HepG2 (cell line): ENCODE measurements at regions not wholly inside any gene's neighbourhood (a gene's known extent, or its start where the extent isn't known, plus 50 kb on each side); places are given as distances from the start of the nearest gene placed in this dataset.

Experiments used
- ATAC-seq: fragments of 200-7000 bp; cut with Tn5 transposase; 3 replicates; pipeline ENCODE4 v1.9.1; 2020; ENCODE audit warnings: mild to moderate bottlenecking, moderate library complexity
- BruUV-seq: library from RNA; stranded (reverse); fragments of 400-500 nt; replicated peaks from 2 replicates; lab custom pipeline; 2021; lab: Mats Ljungman, UMichigan
- CTCF ChIA-PET: fragments of 300-600 bp; formaldehyde crosslinking; extraction: SDS; loops from one replicate; lab custom pipeline; 2021; ENCODE audit warnings: low total read pairs, inconsistent platforms, low intra/inter-chr PET ratio; lab: Yijun Ruan, JAX
- POLR2A ChIA-PET: fragments of 350-600 bp; sonication (Branson Sonifier 250); formaldehyde crosslinking; loops from one replicate; lab custom pipeline; 2020; ENCODE audit warnings: antibody characterized with exemption, inconsistent platforms; lab: Yijun Ruan, JAX
- DNase-seq: peaks from one replicate; pipeline ENCODE4 v3.0.0-alpha.2; 2015; ENCODE audit warnings: low spot score
- FAIRE-seq: peaks from 3 replicates; lab custom pipeline; 2011; peaks lifted over from hg19 to GRCh38; lab: Jason Lieb, UNC
- H2AFZ ChIP-seq: one replicate; pipeline ENCODE4 v1.6.1; 2011; ENCODE audit warnings: low read length, inconsistent platforms
- H3K27ac ChIP-seq: fragments of 300-600 bp; 3 replicates; pipeline ENCODE4 v1.8.0; 2011; ENCODE audit warnings: mixed run types, mild to moderate bottlenecking, mixed read lengths, low read length, inconsistent platforms; ENCODE audit not compliant: insufficient read depth; ENCODE audit errors: extremely low read length
- H3K27me3 ChIP-seq, 2 experiments: fragments of 200-600 bp in 1 of 2; 2 replicates in 1 of 2; 3 replicates in 1 of 2; pipeline versions ENCODE4 v1.6.0 to v1.8.0; 2011; ENCODE audit warnings: low read length in 2 of 2, mild to moderate bottlenecking in 2 of 2, moderate library complexity in 2 of 2, inconsistent platforms in 1 of 2; ENCODE audit not compliant: insufficient read depth in 2 of 2, control insufficient read depth in 1 of 2
- H3K36me3 ChIP-seq, 2 experiments: fragments of 200-600 bp in 1 of 2; replicated peaks in 1 of 2; 2 replicates in 1 of 2; 3 replicates in 1 of 2; pipeline versions ENCODE4 v1.5.1 to v1.8.0; 2011; ENCODE audit warnings: low read length in 2 of 2, inconsistent platforms in 1 of 2; ENCODE audit not compliant: insufficient read depth in 2 of 2, control insufficient read depth in 1 of 2
- H3K4me1 ChIP-seq: 2 replicates; pipeline ENCODE4 v1.5.1; 2012; ENCODE audit warnings: low read length, inconsistent platforms; ENCODE audit not compliant: insufficient read depth
- H3K4me2 ChIP-seq: 2 replicates; pipeline ENCODE4 v1.6.0; 2011; ENCODE audit warnings: low read depth, low read length, inconsistent platforms
- H3K4me3 ChIP-seq, 3 experiments: fragments of 200-600 bp in 1 of 3; sonication (generic), shearing (Covaris generic) in 1 of 3; replicated peaks in 1 of 3; 2 replicates each; pipeline ENCODE4 v1.5.1; 2011 to 2016; ENCODE audit warnings: low read length in 3 of 3, inconsistent platforms in 2 of 3, low read depth in 2 of 3, mild to moderate bottlenecking in 2 of 3, control low read depth in 1 of 3, mixed read lengths in 1 of 3; ENCODE audit not compliant: insufficient read depth in 1 of 3
- H3K79me2 ChIP-seq: one replicate; pipeline ENCODE4 v1.6.1; 2011; ENCODE audit warnings: low read length, inconsistent platforms; ENCODE audit not compliant: insufficient read depth
- H3K9ac ChIP-seq: 2 replicates; pipeline ENCODE4 v1.6.0; 2011; ENCODE audit warnings: mild to moderate bottlenecking, low read depth, low read length, inconsistent platforms; ENCODE audit not compliant: insufficient read depth
- H3K9me3 ChIP-seq: 2 replicates; pipeline ENCODE4 v1.5.1; 2012; ENCODE audit warnings: mild to moderate bottlenecking, low read length
- H4K20me1 ChIP-seq: 2 replicates; pipeline ENCODE4 v1.6.0; 2011; ENCODE audit warnings: inconsistent platforms, mild to moderate bottlenecking, low read length, moderate library complexity; ENCODE audit not compliant: insufficient read depth
- KAT2B ChIP-seq: fragments of 150-350 bp; IDR thresholded peaks from 2 replicates; pipeline ENCODE4 v1.6.1; 2014; ENCODE audit warnings: low read depth, low read length, borderline replicate concordance
- WGBS: methylation state at CpG from one replicate; pipeline ENCODE4 v1.1.6; 2017; ENCODE audit warnings: low lambda C conversion rate; 5-methylcytosine and 5-hydroxymethylcytosine counted together
- in situ Hi-C: cut with HindIII; loops from 2 replicates; pipeline ENCODE4 v1.10.0; 2017; ENCODE audit warnings: low pct_unique_long_range_greater_than_20kb; ENCODE audit not compliant: extremely low pct_ligation_motif_present
- intact Hi-C: fragments of 100-400 bp; cut with micrococcal nuclease; formaldehyde crosslinking; loops from one replicate; pipeline ENCODE4 v1.10.0; 2022; ENCODE audit not compliant: unreplicated experiment
- TF ChIP-seq, protein P1 (sequence below): sonication (generic); formaldehyde crosslinking; IDR thresholded peaks from 2 replicates; pipeline ENCODE4 v1.4.0; 2020; ENCODE audit warnings: missing genetic modification reagents, borderline replicate concordance
- TF ChIP-seq, protein P2 (sequence below): sonication (generic); formaldehyde crosslinking; IDR thresholded peaks from 2 replicates; pipeline ENCODE4 v1.5.1; 2020; ENCODE audit warnings: missing genetic modification reagents, mild to moderate bottlenecking, borderline replicate concordance
- TF ChIP-seq, protein P3 (sequence below): sonication (generic); formaldehyde crosslinking; IDR thresholded peaks from 2 replicates; pipeline ENCODE4 v1.5.0; 2020; ENCODE audit warnings: missing genetic modification reagents

DNA sequence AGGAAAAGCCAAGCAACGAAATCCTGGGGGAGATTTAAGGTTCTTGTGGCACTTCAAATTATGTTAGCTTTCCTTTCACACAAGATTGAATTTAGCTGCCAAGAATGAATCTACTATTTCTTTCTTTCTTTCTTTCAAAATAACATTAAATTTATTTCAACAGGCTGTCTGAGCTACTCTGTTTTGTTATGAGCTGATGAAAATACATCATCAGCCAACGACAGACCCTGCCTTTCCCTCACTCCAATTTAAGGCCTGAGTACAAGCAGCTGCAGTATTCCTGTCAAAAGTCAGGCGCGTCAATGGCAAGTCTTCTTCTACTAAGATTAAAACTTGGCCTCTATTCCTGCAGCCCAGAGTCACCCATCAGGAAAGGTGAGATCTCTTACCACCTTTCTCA lies 347.7 kb upstream of the FLRT2 start (continued):
- TF ChIP-seq, protein P1, sequence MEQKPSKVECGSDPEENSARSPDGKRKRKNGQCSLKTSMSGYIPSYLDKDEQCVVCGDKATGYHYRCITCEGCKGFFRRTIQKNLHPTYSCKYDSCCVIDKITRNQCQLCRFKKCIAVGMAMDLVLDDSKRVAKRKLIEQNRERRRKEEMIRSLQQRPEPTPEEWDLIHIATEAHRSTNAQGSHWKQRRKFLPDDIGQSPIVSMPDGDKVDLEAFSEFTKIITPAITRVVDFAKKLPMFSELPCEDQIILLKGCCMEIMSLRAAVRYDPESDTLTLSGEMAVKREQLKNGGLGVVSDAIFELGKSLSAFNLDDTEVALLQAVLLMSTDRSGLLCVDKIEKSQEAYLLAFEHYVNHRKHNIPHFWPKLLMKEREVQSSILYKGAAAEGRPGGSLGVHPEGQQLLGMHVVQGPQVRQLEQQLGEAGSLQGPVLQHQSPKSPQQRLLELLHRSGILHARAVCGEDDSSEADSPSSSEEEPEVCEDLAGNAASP (CRISPR knock-in tag), result no peak
- TF ChIP-seq, protein P2, sequence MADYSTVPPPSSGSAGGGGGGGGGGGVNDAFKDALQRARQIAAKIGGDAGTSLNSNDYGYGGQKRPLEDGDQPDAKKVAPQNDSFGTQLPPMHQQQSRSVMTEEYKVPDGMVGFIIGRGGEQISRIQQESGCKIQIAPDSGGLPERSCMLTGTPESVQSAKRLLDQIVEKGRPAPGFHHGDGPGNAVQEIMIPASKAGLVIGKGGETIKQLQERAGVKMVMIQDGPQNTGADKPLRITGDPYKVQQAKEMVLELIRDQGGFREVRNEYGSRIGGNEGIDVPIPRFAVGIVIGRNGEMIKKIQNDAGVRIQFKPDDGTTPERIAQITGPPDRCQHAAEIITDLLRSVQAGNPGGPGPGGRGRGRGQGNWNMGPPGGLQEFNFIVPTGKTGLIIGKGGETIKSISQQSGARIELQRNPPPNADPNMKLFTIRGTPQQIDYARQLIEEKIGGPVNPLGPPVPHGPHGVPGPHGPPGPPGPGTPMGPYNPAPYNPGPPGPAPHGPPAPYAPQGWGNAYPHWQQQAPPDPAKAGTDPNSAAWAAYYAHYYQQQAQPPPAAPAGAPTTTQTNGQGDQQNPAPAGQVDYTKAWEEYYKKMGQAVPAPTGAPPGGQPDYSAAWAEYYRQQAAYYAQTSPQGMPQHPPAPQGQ (CRISPR knock-in tag), result no peak
- no peak for TF ChIP-seq KAT2B

DNA sequence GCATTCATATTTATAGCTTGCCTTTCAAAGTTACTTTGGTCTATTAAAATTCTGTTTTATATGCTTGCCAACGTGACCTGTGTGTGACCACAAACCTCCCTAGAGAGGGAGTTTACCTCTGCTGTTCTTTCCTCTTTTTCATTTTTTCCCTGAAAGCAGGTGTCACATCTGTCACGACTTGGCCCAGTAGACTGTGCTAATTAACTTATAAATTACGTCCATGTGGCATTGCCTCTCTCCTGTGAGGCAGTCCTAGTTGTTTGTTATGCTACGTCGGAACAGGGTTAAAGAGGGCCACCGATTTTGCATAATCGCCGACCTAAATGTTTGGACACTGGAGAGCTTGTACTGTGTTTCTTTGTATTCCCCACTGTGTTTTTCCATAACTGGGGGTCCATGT lies 343.9 kb upstream of the FLRT2 start:
- Histone ChIP-seq H3K9ac (no peak overlapping the region), H3K79me2 (no peaks in the 10 kb centered on the region), H3K27ac (no peak overlapping the region), H3K9me3 (peaks cover 85% of the 10 kb centered on the region), H3K27me3 (no peaks in the 10 kb centered on the region), H2AFZ (no peak overlapping the region), H3K4me2 (no peak overlapping the region), H3K4me1 (no peaks in the 10 kb centered on the region), H3K4me3 (no peak overlapping the region), H3K36me3 (no peaks in the 10 kb centered on the region), H4K20me1 (no peaks in the 10 kb centered on the region)
- intact Hi-C loops (no loop called here), in situ Hi-C loops (no loop called here)
- ChIA-PET POLR2A (no interaction called here), CTCF (no interaction called here)
- 18% methylated on average over 8 of the region's 8 CpGs for WGBS
- TF ChIP-seq, protein P3, sequence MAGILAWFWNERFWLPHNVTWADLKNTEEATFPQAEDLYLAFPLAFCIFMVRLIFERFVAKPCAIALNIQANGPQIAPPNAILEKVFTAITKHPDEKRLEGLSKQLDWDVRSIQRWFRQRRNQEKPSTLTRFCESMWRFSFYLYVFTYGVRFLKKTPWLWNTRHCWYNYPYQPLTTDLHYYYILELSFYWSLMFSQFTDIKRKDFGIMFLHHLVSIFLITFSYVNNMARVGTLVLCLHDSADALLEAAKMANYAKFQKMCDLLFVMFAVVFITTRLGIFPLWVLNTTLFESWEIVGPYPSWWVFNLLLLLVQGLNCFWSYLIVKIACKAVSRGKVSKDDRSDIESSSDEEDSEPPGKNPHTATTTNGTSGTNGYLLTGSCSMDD (CRISPR knock-in tag), result no peak
- ATAC-seq, result no peak
- no peak for FAIRE-seq
- DNase-seq, result no peak
- no TSS peak for BruUV-seq
